ENCODE measurements at regions not wholly inside any gene's neighbourhood (a gene's known extent, or its start where the extent isn't known, plus 50 kb on each side); places are given as distances from the start of the nearest gene placed in this dataset.

DNA sequence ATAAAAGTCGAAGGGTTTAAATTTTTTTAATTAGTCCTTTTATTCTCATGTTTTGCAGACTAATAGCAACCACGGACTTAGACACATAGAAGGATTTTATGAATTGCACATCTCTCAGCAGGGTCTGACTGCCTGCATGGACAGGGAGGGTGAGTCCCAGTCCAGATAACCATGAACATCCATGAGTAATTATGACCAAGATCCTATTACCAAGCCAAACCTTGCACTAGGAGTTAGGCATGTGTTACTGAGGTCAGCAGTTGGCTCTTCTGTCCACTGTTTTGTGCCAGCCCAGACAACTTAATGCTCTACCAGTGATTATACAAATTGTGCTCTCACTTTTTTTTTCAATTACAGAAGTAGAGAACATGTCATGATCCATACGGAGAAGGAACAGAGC, 211.2 kb downstream of the MAFB start:
- Mint-ChIP-seq H3K4me3 (ENCODE audit: low read depth) (no peak overlapping the region), H3K4me1 (ENCODE audit: low read depth) (no peaks in the 10 kb centered on the region), H3K36me3 (ENCODE audit: insufficient read depth) (no peaks in the 10 kb centered on the region), H3K27me3 (peaks cover 5% of the 10 kb centered on the region), H3K27ac (no peak overlapping the region), H3K9me3 (ENCODE audit: low read depth) (no peaks in the 10 kb centered on the region)
- DNase-seq (ENCODE audit: low spot score, unreplicated experiment), result no peak
- TF ChIP-seq, protein P1, sequence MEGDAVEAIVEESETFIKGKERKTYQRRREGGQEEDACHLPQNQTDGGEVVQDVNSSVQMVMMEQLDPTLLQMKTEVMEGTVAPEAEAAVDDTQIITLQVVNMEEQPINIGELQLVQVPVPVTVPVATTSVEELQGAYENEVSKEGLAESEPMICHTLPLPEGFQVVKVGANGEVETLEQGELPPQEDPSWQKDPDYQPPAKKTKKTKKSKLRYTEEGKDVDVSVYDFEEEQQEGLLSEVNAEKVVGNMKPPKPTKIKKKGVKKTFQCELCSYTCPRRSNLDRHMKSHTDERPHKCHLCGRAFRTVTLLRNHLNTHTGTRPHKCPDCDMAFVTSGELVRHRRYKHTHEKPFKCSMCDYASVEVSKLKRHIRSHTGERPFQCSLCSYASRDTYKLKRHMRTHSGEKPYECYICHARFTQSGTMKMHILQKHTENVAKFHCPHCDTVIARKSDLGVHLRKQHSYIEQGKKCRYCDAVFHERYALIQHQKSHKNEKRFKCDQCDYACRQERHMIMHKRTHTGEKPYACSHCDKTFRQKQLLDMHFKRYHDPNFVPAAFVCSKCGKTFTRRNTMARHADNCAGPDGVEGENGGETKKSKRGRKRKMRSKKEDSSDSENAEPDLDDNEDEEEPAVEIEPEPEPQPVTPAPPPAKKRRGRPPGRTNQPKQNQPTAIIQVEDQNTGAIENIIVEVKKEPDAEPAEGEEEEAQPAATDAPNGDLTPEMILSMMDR (IDR thresholded peaks at IDR 0.05; ENCODE audit: unreplicated experiment), result no peak

- H3K4me3 Mint-ChIP-seq (ENCODE audit: low read depth), result no peak overlapping the region
- no peaks in the 10 kb centered on the region for H3K36me3 Mint-ChIP-seq (ENCODE audit: insufficient read depth)
- DNase-seq (ENCODE audit: low spot score, unreplicated experiment), result no peak
- H3K27me3 Mint-ChIP-seq, result peaks cover 6% of the 10 kb centered on the region
- TF ChIP-seq, protein P1 (IDR thresholded peaks at IDR 0.05; ENCODE audit: unreplicated experiment), result no peak
- no peak overlapping the region for H3K27ac Mint-ChIP-seq
- H3K4me1 Mint-ChIP-seq (ENCODE audit: low read depth), result no peaks in the 10 kb centered on the region
- no peaks in the 10 kb centered on the region for H3K9me3 Mint-ChIP-seq (ENCODE audit: low read depth)
Observed at GRCh38 chr20:40476461-40476860, 212.6 kb downstream of the MAFB start.

DNA sequence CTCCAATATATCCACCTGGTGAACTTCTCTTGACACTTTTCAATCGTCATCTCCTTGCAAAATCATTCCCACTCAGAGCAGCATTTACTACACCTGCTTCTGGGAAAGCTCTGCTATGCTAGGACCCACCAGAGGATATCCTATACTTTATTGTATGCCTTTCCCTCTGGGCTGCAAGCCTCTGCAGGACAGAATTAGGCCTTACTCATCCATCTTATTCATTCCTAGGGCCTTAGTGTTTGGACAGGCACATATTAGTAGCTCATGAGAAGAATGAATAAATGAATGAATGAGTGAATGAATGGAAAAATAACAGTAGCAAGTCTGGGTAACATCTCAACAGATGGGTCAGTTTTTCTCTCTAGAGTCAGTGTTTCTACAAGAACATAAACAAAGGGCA, 216.1 kb downstream of the MAFB start:
- TF ChIP-seq, protein P1 (IDR thresholded peaks at IDR 0.05; ENCODE audit: unreplicated experiment), result no peak
- Mint-ChIP-seq H3K4me1 (ENCODE audit: low read depth) (no peaks in the 10 kb centered on the region), H3K36me3 (ENCODE audit: insufficient read depth) (no peaks in the 10 kb centered on the region), H3K4me3 (ENCODE audit: low read depth) (no peak overlapping the region), H3K27ac (no peak overlapping the region), H3K9me3 (ENCODE audit: low read depth) (no peaks in the 10 kb centered on the region), H3K27me3 (peaks cover 6% of the 10 kb centered on the region)
- DNase-seq (ENCODE audit: low spot score, unreplicated experiment), result no peak

GRCh38 chr20:40471261-40471629, 217.8 kb downstream of the MAFB start:
- Mint-ChIP-seq H3K36me3 (ENCODE audit: insufficient read depth) (no peaks in the 10 kb centered on the region), H3K27me3 (peaks cover 6% of the 10 kb centered on the region), H3K4me1 (ENCODE audit: low read depth) (no peaks in the 10 kb centered on the region), H3K4me3 (ENCODE audit: low read depth) (no peak overlapping the region), H3K27ac (no peak overlapping the region), H3K9me3 (ENCODE audit: low read depth) (no peaks in the 10 kb centered on the region)
- TF ChIP-seq, protein P1 (IDR thresholded peaks at IDR 0.05; ENCODE audit: unreplicated experiment), result peak; percentile 44
- no peak for DNase-seq (ENCODE audit: low spot score, unreplicated experiment)

DNA sequence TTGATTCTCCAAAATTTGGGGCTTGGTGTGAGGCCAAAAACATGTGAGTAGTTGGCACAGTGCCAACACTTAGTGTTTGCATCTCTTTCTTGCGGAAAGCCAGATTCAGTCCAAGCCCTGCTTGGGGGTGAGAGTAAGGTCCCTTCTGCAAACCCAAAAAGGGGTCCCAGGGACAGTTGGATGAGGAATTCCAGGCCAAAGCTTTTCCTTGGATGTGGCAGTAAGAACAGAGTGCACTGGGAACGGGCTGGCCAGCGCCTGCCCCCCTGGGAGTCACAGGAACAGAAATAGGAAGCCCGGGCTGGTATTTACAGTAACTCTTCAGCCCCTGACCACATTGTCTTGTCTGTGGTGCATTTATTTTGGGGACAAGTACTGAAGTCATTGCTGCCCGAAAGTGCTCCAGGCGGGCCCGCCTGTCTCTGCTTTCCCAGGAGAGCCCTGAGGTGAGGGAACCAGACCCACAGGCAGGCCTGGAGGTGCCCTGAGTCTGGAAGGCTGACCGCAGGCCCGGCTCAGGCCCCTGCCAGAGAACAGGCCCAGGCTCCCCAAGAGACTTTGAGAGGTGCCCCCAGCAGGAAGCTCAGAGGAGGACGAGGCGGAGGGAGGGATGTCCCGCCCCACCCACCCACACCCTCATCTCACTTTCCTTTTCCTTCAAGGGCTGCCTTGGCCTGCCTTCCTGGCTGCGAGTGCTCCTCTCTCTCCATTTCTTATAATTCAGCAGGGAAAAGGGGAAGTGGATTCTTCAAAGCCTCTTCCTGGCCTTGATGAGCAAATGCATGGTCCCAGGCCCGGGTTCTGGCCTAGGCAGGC, 218.4 kb downstream of the MAFB start:
- Mint-ChIP-seq H3K4me3 (ENCODE audit: low read depth) (no peak overlapping the region), H3K4me1 (ENCODE audit: low read depth) (no peaks in the 10 kb centered on the region), H3K36me3 (ENCODE audit: insufficient read depth) (no peaks in the 10 kb centered on the region), H3K27me3 (peaks cover 6% of the 10 kb centered on the region), H3K9me3 (ENCODE audit: low read depth) (no peaks in the 10 kb centered on the region), H3K27ac (no peak overlapping the region)
- TF ChIP-seq, protein P1 (IDR thresholded peaks at IDR 0.05; ENCODE audit: unreplicated experiment), result no peak
- DNase-seq (ENCODE audit: low spot score, unreplicated experiment), result no peak

All from progenitor cell of endocrine pancreas (in vitro differentiated cells).